Neuronal stem cell (in vitro differentiated cells): ENCODE measurements at regions not wholly inside any gene's neighbourhood (a gene's known extent, or its start where the extent isn't known, plus 50 kb on each side); places are given as distances from the start of the nearest gene placed in this dataset.

Source experiments
- DNase-seq: peaks from one replicate; pipeline ENCODE4 v3.0.0-alpha.2; 2013; ENCODE audit warnings: low spot score
- H2AFZ ChIP-seq: one replicate; pipeline ENCODE4 v1.6.1; 2013; ENCODE audit warnings: mild to moderate bottlenecking, low read length, inconsistent platforms
- H2AK5ac ChIP-seq: 2 replicates; pipeline ENCODE4 v1.6.1; 2013; ENCODE audit warnings: low read depth, mild to moderate bottlenecking, inconsistent platforms, low read length, moderate library complexity, mixed read lengths
- H2BK120ac ChIP-seq: 2 replicates; pipeline ENCODE4 v1.6.1; 2013; ENCODE audit warnings: low read depth, mild to moderate bottlenecking, inconsistent platforms, low read length, moderate library complexity, mixed read lengths
- H2BK12ac ChIP-seq: one replicate; pipeline ENCODE4 v1.6.1; 2013; ENCODE audit warnings: low read length, inconsistent platforms
- H2BK15ac ChIP-seq: 2 replicates; pipeline ENCODE4 v1.6.1; 2013; ENCODE audit warnings: mild to moderate bottlenecking, low read length, inconsistent platforms, mixed read lengths
- H2BK5ac ChIP-seq: one replicate; pipeline ENCODE4 v1.6.1; 2013; ENCODE audit warnings: inconsistent platforms, mild to moderate bottlenecking, low read length, moderate library complexity
- H3K14ac ChIP-seq: one replicate; pipeline ENCODE4 v1.6.1; 2013; ENCODE audit warnings: low read length, inconsistent platforms
- H3K18ac ChIP-seq: 2 replicates; pipeline ENCODE4 v1.6.1; 2013; ENCODE audit warnings: low read length, inconsistent platforms
- H3K23ac ChIP-seq: 2 replicates; pipeline ENCODE4 v1.6.1; 2013; ENCODE audit warnings: low read depth, mild to moderate bottlenecking, mixed read lengths, low read length, inconsistent platforms; ENCODE audit not compliant: poor library complexity
- H3K27ac ChIP-seq: replicated peaks from 3 replicates; pipeline ENCODE4 v1.5.1; 2013; ENCODE audit warnings: low read length, inconsistent platforms
- H3K27me3 ChIP-seq, 3 experiments: 2 replicates each; pipeline ENCODE4 v1.6.1; 2013; ENCODE audit warnings: low read length in 3 of 3, mild to moderate bottlenecking in 2 of 3, inconsistent platforms in 1 of 3, low read depth in 1 of 3, mixed read lengths in 1 of 3, moderate library complexity in 1 of 3; ENCODE audit not compliant: control insufficient read depth in 3 of 3, insufficient read depth in 3 of 3
- H3K36me3 ChIP-seq, 2 donors: replicated peaks in 1 of 2; 2 replicates each; pipeline ENCODE4 v1.6.1; 2013; ENCODE audit warnings: low read length in 2 of 2; ENCODE audit not compliant: control insufficient read depth in 2 of 2, insufficient read depth in 2 of 2
- H3K4ac ChIP-seq: 2 replicates; pipeline ENCODE4 v1.6.1; 2013; ENCODE audit warnings: inconsistent platforms, mild to moderate bottlenecking, low read length, moderate library complexity
- H3K4me1 ChIP-seq, 2 donors: 1 replicate in 1 of 2; 2 replicates in 1 of 2; pipeline ENCODE4 v1.6.1; 2013; ENCODE audit warnings: low read length in 2 of 2, low read depth in 1 of 2; ENCODE audit not compliant: control insufficient read depth in 2 of 2, insufficient read depth in 1 of 2
- H3K4me2 ChIP-seq: one replicate; pipeline ENCODE4 v1.6.1; 2013; ENCODE audit warnings: mild to moderate bottlenecking, low read length, inconsistent platforms; ENCODE audit not compliant: insufficient read depth, poor library complexity, severe bottlenecking
- H3K4me3 ChIP-seq, 2 donors: 2 replicates each; pipeline ENCODE4 v1.5.1; 2013; ENCODE audit warnings: low read length in 2 of 2, mild to moderate bottlenecking in 2 of 2, inconsistent platforms in 1 of 2, moderate library complexity in 1 of 2
- H3K79me1 ChIP-seq: one replicate; pipeline ENCODE4 v1.6.1; 2013; ENCODE audit warnings: low read depth, mild to moderate bottlenecking, inconsistent platforms, low read length, moderate library complexity
- H3K9ac ChIP-seq: one replicate; pipeline ENCODE4 v1.6.1; 2013; ENCODE audit warnings: mild to moderate bottlenecking, low read depth, low read length, inconsistent platforms; ENCODE audit not compliant: poor library complexity
- H3K9me3 ChIP-seq, 2 donors: replicated peaks in 1 of 2; 2 replicates each; pipeline versions ENCODE3 to v1.6.1; 2013; ENCODE audit warnings: low read length in 2 of 2, mild to moderate bottlenecking in 2 of 2, inconsistent platforms in 1 of 2, low read depth in 1 of 2, mixed read lengths in 1 of 2, moderate library complexity in 1 of 2; ENCODE audit not compliant: control insufficient read depth in 2 of 2, insufficient read depth in 1 of 2
- H4K8ac ChIP-seq: one replicate; pipeline ENCODE4 v1.6.1; 2013; ENCODE audit warnings: low read depth, mild to moderate bottlenecking, inconsistent platforms, low read length, moderate library complexity
- H4K91ac ChIP-seq: one replicate; pipeline ENCODE4 v1.6.1; 2013; ENCODE audit warnings: low read length, low read depth, mild to moderate bottlenecking, inconsistent platforms; ENCODE audit not compliant: poor library complexity
- WGBS, 2 donors: extraction: QIAGEN DNeasy Blood & Tissue Kit; methylation state at CpG; one replicate each; pipeline ENCODE4 v1.1.7; 2013; ENCODE audit warnings: missing lambda C conversion rate in 2 of 2, mixed read lengths in 1 of 2; ENCODE audit not compliant: insufficient read length in 2 of 2, insufficient replicate concordance in 1 of 2; ENCODE audit errors: extremely low coverage in 2 of 2; 5-methylcytosine and 5-hydroxymethylcytosine counted together

- H2BK15ac ChIP-seq, result no peak overlapping the region
- peaks cover 0 to 6% of the 10 kb centered on the region in 2 donors for H3K4me1 ChIP-seq
- no peak for DNase-seq
- no peaks in the 10 kb centered on the region for H3K9me3 ChIP-seq
- H3K9ac ChIP-seq, result no peak overlapping the region
- H3K27ac ChIP-seq, result no peak overlapping the region
- H3K18ac ChIP-seq, result no peak overlapping the region
- H3K79me1 ChIP-seq, result no peaks in the 10 kb centered on the region
- no peak overlapping the region for H2BK5ac ChIP-seq
- no CpG with 5 or more reads among the region's 4 CpGs for WGBS, 2 donors
- H3K4me3 ChIP-seq, result no peak overlapping the region
- no peak overlapping the region for H3K4ac ChIP-seq
- no peak overlapping the region for H2BK12ac ChIP-seq
- H2AFZ ChIP-seq, result no peak overlapping the region
- no peak overlapping the region for H2BK120ac ChIP-seq
- H3K27me3 ChIP-seq, result no peaks in the 10 kb centered on the region
- H4K8ac ChIP-seq, result no peak overlapping the region
- no peak overlapping the region for H2AK5ac ChIP-seq
- no peaks in the 10 kb centered on the region for H3K36me3 ChIP-seq
- H3K4me2 ChIP-seq, result no peak overlapping the region
- H4K91ac ChIP-seq, result no peak overlapping the region
- H3K14ac ChIP-seq, result no peak overlapping the region
- no peak overlapping the region for H3K23ac ChIP-seq
These were observed 280.8 kb downstream of the ADGB start for GRCh38 chr6:146879406-146880117.

- H3K23ac ChIP-seq, result no peak overlapping the region
- no peaks in the 10 kb centered on the region for H3K36me3 ChIP-seq
- H3K27ac ChIP-seq, result no peak overlapping the region
- peaks cover 0 to 2% of the 10 kb centered on the region in 2 donors for H3K4me1 ChIP-seq
- no peak overlapping the region for H3K18ac ChIP-seq
- no peaks in the 10 kb centered on the region for H3K79me1 ChIP-seq
- H3K9me3 ChIP-seq, result no peaks in the 10 kb centered on the region
- WGBS, 2 donors, result no CpG with 5 or more reads among the region's 9 CpGs
- H3K4ac ChIP-seq, result no peak overlapping the region
- H3K4me2 ChIP-seq, result no peak overlapping the region
- no peak for DNase-seq
- no peak overlapping the region for H3K4me3 ChIP-seq
- no peak overlapping the region for H2BK5ac ChIP-seq
- no peak overlapping the region for H2AK5ac ChIP-seq
- H3K14ac ChIP-seq, result no peak overlapping the region
- no peak overlapping the region for H3K9ac ChIP-seq
- no peak overlapping the region for H4K91ac ChIP-seq
- H2BK12ac ChIP-seq, result no peak overlapping the region
- H4K8ac ChIP-seq, result no peak overlapping the region
- H3K27me3 ChIP-seq, result no peaks in the 10 kb centered on the region
- no peak overlapping the region for H2BK120ac ChIP-seq
- H2BK15ac ChIP-seq, result no peak overlapping the region
- peak overlapping the region; percentile 37 for H2AFZ ChIP-seq
These were observed 282.7 kb downstream of the ADGB start for GRCh38 chr6:146881228-146882181.

DNA sequence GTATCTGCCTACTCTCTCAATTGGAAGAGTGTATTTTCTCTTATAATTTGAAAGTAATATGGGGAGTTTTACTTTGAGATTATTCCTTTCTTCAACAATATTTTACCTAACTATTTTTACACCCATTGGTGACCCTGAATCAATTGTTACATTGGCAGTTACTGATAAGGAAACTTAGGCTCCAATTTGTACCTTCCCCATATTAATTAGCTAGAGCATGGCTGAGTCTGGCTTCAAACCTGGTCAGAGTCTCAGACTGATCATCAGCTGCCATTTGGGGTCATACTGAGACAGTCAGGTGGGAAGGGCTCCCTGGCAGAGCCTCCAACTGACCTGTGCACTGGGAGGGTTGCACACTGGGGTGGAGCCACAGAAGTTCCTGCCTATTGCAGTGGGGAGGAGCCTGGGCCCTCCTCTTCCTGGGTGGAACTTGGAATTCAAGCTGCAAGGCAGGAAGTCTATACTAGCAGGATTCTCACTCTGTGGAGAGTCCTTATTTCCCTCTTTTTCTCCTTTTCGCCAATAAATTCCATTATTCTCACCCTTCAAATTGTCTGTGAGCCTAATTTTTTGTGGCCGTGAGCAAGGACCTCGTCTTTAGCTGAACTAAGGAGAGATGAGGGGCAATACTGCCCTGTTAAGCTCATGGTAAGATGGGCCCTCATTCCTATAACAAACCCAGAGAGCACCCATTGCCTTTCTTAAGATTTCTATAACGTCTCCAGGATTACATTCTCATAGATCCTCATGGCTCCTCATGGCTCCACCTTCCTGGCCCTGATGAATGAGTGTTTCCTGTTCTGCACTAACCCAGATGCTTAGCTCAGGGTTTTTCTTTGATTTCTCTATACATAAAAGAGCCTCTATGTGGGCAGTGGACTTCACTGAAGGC, 285.1 kb downstream of the ADGB start:
- no peak overlapping the region for H2BK5ac ChIP-seq
- H3K9me3 ChIP-seq, result no peaks in the 10 kb centered on the region
- no peak for DNase-seq
- H3K9ac ChIP-seq, result no peak overlapping the region
- H4K91ac ChIP-seq, result no peak overlapping the region
- no peak overlapping the region for H3K23ac ChIP-seq
- H3K79me1 ChIP-seq, result no peaks in the 10 kb centered on the region
- H3K18ac ChIP-seq, result no peak overlapping the region
- no peaks in the 10 kb centered on the region for H3K27me3 ChIP-seq
- H3K4me1 ChIP-seq, result no peaks in the 10 kb centered on the region
- no peak overlapping the region for H2BK12ac ChIP-seq
- H3K4me2 ChIP-seq, result no peak overlapping the region
- H3K4ac ChIP-seq, result no peak overlapping the region
- H4K8ac ChIP-seq, result no peak overlapping the region
- no peak overlapping the region for H3K14ac ChIP-seq
- H2BK15ac ChIP-seq, result no peak overlapping the region
- H3K4me3 ChIP-seq, result no peak overlapping the region
- no peak overlapping the region for H2BK120ac ChIP-seq
- H3K36me3 ChIP-seq, result no peaks in the 10 kb centered on the region
- H3K27ac ChIP-seq, result no peak overlapping the region
- H2AFZ ChIP-seq, result peak overlapping the region; percentile 80
- WGBS, 2 donors, result no CpG with 5 or more reads among the region's 4 CpGs
- H2AK5ac ChIP-seq, result no peak overlapping the region
